GM21723 (cell line): ENCODE measurements at regions not wholly inside any gene's neighbourhood (a gene's known extent, or its start where the extent isn't known, plus 50 kb on each side); places are given as distances from the start of the nearest gene placed in this dataset.
"Not testable (repeated sequence)": the region's sequence is repeated elsewhere in the genome, so short reads cannot be mapped to it uniquely, and the experiment has no call there.

Experiments
- ATAC-seq: cut with Tn5 transposase; IDR thresholded peaks from one replicate; pipeline ENCODE4 v1.9.1; 2021; ENCODE audit warnings: mild to moderate bottlenecking, moderate library complexity; ENCODE audit not compliant: unreplicated experiment

- ATAC-seq = not testable (repeated sequence)
Observed at GRCh38 chr4:107332656-107333055, 296.5 kb upstream of the DKK2 start.

- ATAC-seq = no peak
Observed at GRCh38 chr4:107330916-107331315, 294.8 kb upstream of the DKK2 start.

- ATAC-seq = no peak
Observed at GRCh38 chr4:107319386-107319785, 283.3 kb upstream of the DKK2 start.

- ATAC-seq = no peak
Observed at GRCh38 chr4:107318078-107318477, 282.0 kb upstream of the DKK2 start.

GRCh38 chr4:107317611-107318010 lies 281.5 kb upstream of the DKK2 start:
- ATAC-seq = no peak

GRCh38 chr4:107315584-107315983 lies 279.5 kb upstream of the DKK2 start:
- ATAC-seq = no peak

- no peak for ATAC-seq
Observed at GRCh38 chr4:107314156-107314555, 278.0 kb upstream of the DKK2 start.

- no peak for ATAC-seq
Observed at GRCh38 chr4:107312366-107312765, 276.3 kb upstream of the DKK2 start.

- ATAC-seq = no peak
Observed at GRCh38 chr4:107304699-107305286, 268.7 kb upstream of the DKK2 start.

GRCh38 chr4:107299646-107300045 lies 263.5 kb upstream of the DKK2 start:
- ATAC-seq = no peak

- ATAC-seq = no peak
Observed at GRCh38 chr4:107292979-107293378, 256.9 kb upstream of the DKK2 start.

- ATAC-seq = no peak
Observed at GRCh38 chr4:107283587-107284559, 247.8 kb upstream of the DKK2 start.

GRCh38 chr4:107279733-107280132 lies 243.6 kb upstream of the DKK2 start:
- no peak for ATAC-seq

GRCh38 chr4:107278791-107279483 lies 242.8 kb upstream of the DKK2 start:
- no peak for ATAC-seq

GRCh38 chr4:107276052-107276451 lies 239.9 kb upstream of the DKK2 start:
- ATAC-seq = no peak

- no peak for ATAC-seq
Observed at GRCh38 chr4:107275225-107275624, 239.1 kb upstream of the DKK2 start.

- no peak for ATAC-seq
Observed at GRCh38 chr4:107270614-107271013, 234.5 kb upstream of the DKK2 start.

- no peak for ATAC-seq
Observed at GRCh38 chr4:107269175-107269574, 233.1 kb upstream of the DKK2 start.

- no peak for ATAC-seq
Observed at GRCh38 chr4:107265859-107266258, 229.7 kb upstream of the DKK2 start.

GRCh38 chr4:107261241-107261874 lies 225.2 kb upstream of the DKK2 start:
- no peak for ATAC-seq

- ATAC-seq = no peak
Observed at GRCh38 chr4:107258359-107258758, 222.2 kb upstream of the DKK2 start.
